GM12865 (cell line): ENCODE measurements at regions not wholly inside any gene's neighbourhood (a gene's known extent, or its start where the extent isn't known, plus 50 kb on each side); places are given as distances from the start of the nearest gene placed in this dataset.

Source experiments
- DNase-seq: peaks from one replicate; pipeline ENCODE4 v3.0.0; 2010; ENCODE audit warnings: low read depth
- H3K4me3 ChIP-seq: 2 replicates; pipeline ENCODE4 v1.5.1; 2011; ENCODE audit warnings: mild to moderate bottlenecking, low read depth, low read length, control low read depth
- CTCF ChIP-seq: IDR thresholded peaks from 2 replicates; pipeline ENCODE4 v1.5.1; 2011; ENCODE audit warnings: low read length, control low read depth, low read depth, inconsistent platforms; ENCODE audit not compliant: insufficient read depth; ENCODE audit errors: missing control alignments

GRCh38 chr2:177010146-177010545, 202.4 kb upstream of the HNRNPA3 start:
- H3K4me3 ChIP-seq = no peak overlapping the region
- no peak for TF ChIP-seq CTCF
- no peak for DNase-seq

DNA sequence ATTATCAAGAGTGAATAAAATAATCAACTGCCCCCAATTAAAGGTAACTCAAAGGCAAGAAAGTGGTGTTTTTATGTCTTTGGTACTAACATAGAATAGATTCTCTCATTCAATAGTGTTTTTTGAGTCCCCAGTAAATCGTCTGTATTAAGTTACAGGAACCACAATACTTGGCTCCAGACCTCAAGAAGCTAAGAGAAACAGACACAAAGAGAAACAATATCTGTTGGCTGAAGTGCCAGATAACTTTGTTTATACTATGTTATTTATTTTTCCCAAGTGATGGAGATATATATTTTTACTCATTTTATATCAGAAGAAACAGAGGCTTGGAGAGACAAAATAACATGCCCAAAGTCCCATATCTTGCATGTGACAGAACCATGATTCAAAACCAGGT, 201.7 kb upstream of the HNRNPA3 start:
- no peak overlapping the region for H3K4me3 ChIP-seq
- no peak for DNase-seq
- TF ChIP-seq CTCF = no peak

- no peak for DNase-seq
- no peak overlapping the region for H3K4me3 ChIP-seq
- TF ChIP-seq CTCF = no peak
Measured at GRCh38 chr2:177014946-177015345, 197.6 kb upstream of the HNRNPA3 start.

DNA sequence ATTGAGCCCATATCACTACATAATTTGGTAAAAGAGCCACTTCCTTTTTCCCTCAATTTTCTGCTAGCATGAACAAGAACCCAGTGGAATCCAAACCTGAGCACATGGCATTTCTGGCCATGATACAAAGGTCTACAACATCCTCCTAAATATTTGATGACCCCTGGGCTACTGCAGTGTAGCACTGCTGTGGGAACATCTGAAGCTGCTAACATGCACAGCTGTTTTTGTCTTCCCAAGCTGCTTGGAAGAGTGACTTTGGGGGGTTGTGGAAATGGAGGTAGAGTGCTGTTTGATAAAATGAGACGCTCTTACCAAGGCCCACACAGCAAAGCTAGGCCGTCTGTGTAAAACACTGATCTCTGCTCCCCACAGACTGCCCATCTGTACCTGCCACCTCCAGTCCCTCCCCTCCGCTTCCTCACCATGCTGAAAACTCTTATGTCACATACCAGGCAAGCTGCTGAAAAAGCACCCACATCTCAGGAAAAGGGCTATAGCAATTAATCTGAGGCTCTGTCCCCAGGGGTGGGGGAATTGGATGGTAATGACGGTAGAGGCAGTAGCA, 197.2 kb upstream of the HNRNPA3 start:
- no peak overlapping the region for H3K4me3 ChIP-seq
- no peak for TF ChIP-seq CTCF
- DNase-seq = no peak

GRCh38 chr2:177020524-177021119, 192.0 kb upstream of the HNRNPA3 start:
- TF ChIP-seq CTCF = no peak
- no peak overlapping the region for H3K4me3 ChIP-seq
- no peak for DNase-seq

DNA sequence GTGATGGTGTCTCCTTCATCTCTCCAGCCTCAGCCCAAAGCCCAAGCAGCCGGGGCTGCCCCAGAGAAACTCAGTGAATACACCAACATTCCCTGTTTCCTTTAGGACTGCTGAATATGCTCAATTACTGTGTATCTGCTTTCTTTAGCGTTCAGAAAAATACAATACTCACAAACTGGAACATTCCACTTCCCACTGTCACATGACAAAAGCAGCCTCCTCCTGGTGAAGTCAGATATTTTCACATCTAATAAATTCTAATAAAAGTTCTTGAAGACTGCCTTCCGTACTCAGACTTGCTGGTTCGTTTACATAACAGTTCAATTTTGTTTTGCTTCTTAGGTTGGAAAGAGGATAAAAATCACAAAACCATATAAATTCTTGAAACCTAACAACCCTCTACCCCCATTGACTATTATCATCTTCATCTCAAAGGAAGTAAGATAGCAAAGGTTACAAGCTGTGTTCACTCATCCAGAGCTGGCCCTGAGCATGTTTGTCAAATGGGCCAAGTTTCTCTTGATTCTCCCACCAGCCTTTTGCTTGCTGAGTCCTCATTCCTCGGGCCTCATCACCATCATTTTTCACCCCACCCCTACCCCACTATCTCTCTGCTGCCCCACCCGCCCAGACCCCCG, 190.8 kb upstream of the HNRNPA3 start:
- TF ChIP-seq CTCF = no peak
- no peak for DNase-seq
- H3K4me3 ChIP-seq = no peak overlapping the region
